ENCODE measurements at regions not wholly inside any gene's neighbourhood (a gene's known extent, or its start where the extent isn't known, plus 50 kb on each side); places are given as distances from the start of the nearest gene placed in this dataset.

GRCh38 chr14:80415636-80416035 is 204.3 kb upstream of the DIO2 start:
- H3K4me1 ChIP-seq (ENCODE audit: control insufficient read depth, insufficient read depth, low read length), result no peaks in the 10 kb centered on the region
- H3K36me3 ChIP-seq (ENCODE audit: control insufficient read depth in 2 of 2, insufficient read depth in 2 of 2, low read length in 2 of 2), result no peaks in the 10 kb centered on the region
- H3K27ac ChIP-seq (ENCODE audit: low read length), result no peak overlapping the region
- H3K27me3 ChIP-seq (ENCODE audit: control insufficient read depth in 1 of 2, insufficient read depth in 2 of 2, low read length in 2 of 2), result no peaks in the 10 kb centered on the region
- no peak overlapping the region for H3K4me3 ChIP-seq (ENCODE audit: low read length in 2 of 2)
- H3K9ac ChIP-seq (ENCODE audit: low read length in 2 of 2), result no peak overlapping the region
- H3K9me3 ChIP-seq (ENCODE audit: control insufficient read depth in 2 of 2, low read length in 2 of 2), result no peaks in the 10 kb centered on the region

GRCh38 chr14:80414080-80414479 is 202.8 kb upstream of the DIO2 start:
- no peaks in the 10 kb centered on the region for H3K4me1 ChIP-seq (ENCODE audit: control insufficient read depth, insufficient read depth, low read length)
- no peaks in the 10 kb centered on the region for H3K9me3 ChIP-seq (ENCODE audit: control insufficient read depth in 2 of 2, low read length in 2 of 2)
- no peak overlapping the region for H3K9ac ChIP-seq (ENCODE audit: low read length in 2 of 2)
- H3K27ac ChIP-seq (ENCODE audit: low read length), result no peak overlapping the region
- no peaks in the 10 kb centered on the region for H3K27me3 ChIP-seq (ENCODE audit: control insufficient read depth in 1 of 2, insufficient read depth in 2 of 2, low read length in 2 of 2)
- no peaks in the 10 kb centered on the region for H3K36me3 ChIP-seq (ENCODE audit: control insufficient read depth in 2 of 2, insufficient read depth in 2 of 2, low read length in 2 of 2)
- no peak overlapping the region for H3K4me3 ChIP-seq (ENCODE audit: low read length in 2 of 2)

- no peak overlapping the region for H3K27ac ChIP-seq (ENCODE audit: low read length)
- no peaks in the 10 kb centered on the region for H3K4me1 ChIP-seq (ENCODE audit: control insufficient read depth, insufficient read depth, low read length)
- H3K27me3 ChIP-seq (ENCODE audit: control insufficient read depth in 1 of 2, insufficient read depth in 2 of 2, low read length in 2 of 2), result no peaks in the 10 kb centered on the region
- no peaks in the 10 kb centered on the region for H3K36me3 ChIP-seq (ENCODE audit: control insufficient read depth in 2 of 2, insufficient read depth in 2 of 2, low read length in 2 of 2)
- H3K4me3 ChIP-seq (ENCODE audit: low read length in 2 of 2), result no peak overlapping the region
- no peaks in the 10 kb centered on the region for H3K9me3 ChIP-seq (ENCODE audit: control insufficient read depth in 2 of 2, low read length in 2 of 2)
- no peak overlapping the region for H3K9ac ChIP-seq (ENCODE audit: low read length in 2 of 2)
Observed at GRCh38 chr14:80404413-80404812, 193.1 kb upstream of the DIO2 start.

- H3K36me3 ChIP-seq (ENCODE audit: control insufficient read depth in 2 of 2, insufficient read depth in 2 of 2, low read length in 2 of 2), result no peaks in the 10 kb centered on the region
- no peak overlapping the region for H3K27ac ChIP-seq (ENCODE audit: low read length)
- H3K9ac ChIP-seq (ENCODE audit: low read length in 2 of 2), result no peak overlapping the region
- H3K4me3 ChIP-seq (ENCODE audit: low read length in 2 of 2), result no peak overlapping the region
- no peaks in the 10 kb centered on the region for H3K4me1 ChIP-seq (ENCODE audit: control insufficient read depth, insufficient read depth, low read length)
- H3K27me3 ChIP-seq (ENCODE audit: control insufficient read depth in 1 of 2, insufficient read depth in 2 of 2, low read length in 2 of 2), result no peaks in the 10 kb centered on the region
- no peaks in the 10 kb centered on the region for H3K9me3 ChIP-seq (ENCODE audit: control insufficient read depth in 2 of 2, low read length in 2 of 2)
Observed at GRCh38 chr14:80403036-80403435, 191.7 kb upstream of the DIO2 start.

GRCh38 chr14:80395031-80395430 is 183.7 kb upstream of the DIO2 start:
- Histone ChIP-seq H3K4me1 (ENCODE audit: control insufficient read depth, insufficient read depth, low read length) (no peaks in the 10 kb centered on the region), H3K9ac (ENCODE audit: low read length in 2 of 2) (no peak overlapping the region), H3K36me3 (ENCODE audit: control insufficient read depth in 2 of 2, insufficient read depth in 2 of 2, low read length in 2 of 2) (no peaks in the 10 kb centered on the region), H3K27ac (ENCODE audit: low read length) (no peak overlapping the region), H3K9me3 (ENCODE audit: control insufficient read depth in 2 of 2, low read length in 2 of 2) (no peaks in the 10 kb centered on the region), H3K4me3 (ENCODE audit: low read length in 2 of 2) (no peak overlapping the region), H3K27me3 (ENCODE audit: control insufficient read depth in 1 of 2, insufficient read depth in 2 of 2, low read length in 2 of 2) (no peaks in the 10 kb centered on the region)

GRCh38 chr14:80393766-80394165 is 182.5 kb upstream of the DIO2 start:
- H3K27me3 ChIP-seq (ENCODE audit: control insufficient read depth in 1 of 2, insufficient read depth in 2 of 2, low read length in 2 of 2), result no peaks in the 10 kb centered on the region
- H3K4me1 ChIP-seq (ENCODE audit: control insufficient read depth, insufficient read depth, low read length), result no peaks in the 10 kb centered on the region
- no peaks in the 10 kb centered on the region for H3K36me3 ChIP-seq (ENCODE audit: control insufficient read depth in 2 of 2, insufficient read depth in 2 of 2, low read length in 2 of 2)
- no peaks in the 10 kb centered on the region for H3K9me3 ChIP-seq (ENCODE audit: control insufficient read depth in 2 of 2, low read length in 2 of 2)
- no peak overlapping the region for H3K9ac ChIP-seq (ENCODE audit: low read length in 2 of 2)
- no peak overlapping the region for H3K27ac ChIP-seq (ENCODE audit: low read length)
- H3K4me3 ChIP-seq (ENCODE audit: low read length in 2 of 2), result no peak overlapping the region

GRCh38 chr14:80390906-80391305 is 179.6 kb upstream of the DIO2 start:
- Histone ChIP-seq H3K4me1 (ENCODE audit: control insufficient read depth, insufficient read depth, low read length) (no peaks in the 10 kb centered on the region), H3K27me3 (ENCODE audit: control insufficient read depth in 1 of 2, insufficient read depth in 2 of 2, low read length in 2 of 2) (no peaks in the 10 kb centered on the region), H3K27ac (ENCODE audit: low read length) (no peak overlapping the region), H3K4me3 (ENCODE audit: low read length in 2 of 2) (no peak overlapping the region), H3K9me3 (ENCODE audit: control insufficient read depth in 2 of 2, low read length in 2 of 2) (no peaks in the 10 kb centered on the region), H3K9ac (ENCODE audit: low read length in 2 of 2) (no peak overlapping the region), H3K36me3 (ENCODE audit: control insufficient read depth in 2 of 2, insufficient read depth in 2 of 2, low read length in 2 of 2) (no peaks in the 10 kb centered on the region)

GRCh38 chr14:80388980-80389711 is 177.8 kb upstream of the DIO2 start:
- Histone ChIP-seq H3K9ac (ENCODE audit: low read length in 2 of 2) (no peak overlapping the region), H3K4me3 (ENCODE audit: low read length in 2 of 2) (no peak overlapping the region), H3K4me1 (ENCODE audit: control insufficient read depth, insufficient read depth, low read length) (no peaks in the 10 kb centered on the region), H3K36me3 (ENCODE audit: control insufficient read depth in 2 of 2, insufficient read depth in 2 of 2, low read length in 2 of 2) (no peaks in the 10 kb centered on the region), H3K27ac (ENCODE audit: low read length) (no peak overlapping the region), H3K9me3 (ENCODE audit: control insufficient read depth in 2 of 2, low read length in 2 of 2) (no peaks in the 10 kb centered on the region), H3K27me3 (ENCODE audit: control insufficient read depth in 1 of 2, insufficient read depth in 2 of 2, low read length in 2 of 2) (no peaks in the 10 kb centered on the region)

- Histone ChIP-seq H3K27me3 (ENCODE audit: control insufficient read depth in 1 of 2, insufficient read depth in 2 of 2, low read length in 2 of 2) (no peaks in the 10 kb centered on the region), H3K9me3 (ENCODE audit: control insufficient read depth in 2 of 2, low read length in 2 of 2) (no peaks in the 10 kb centered on the region), H3K4me3 (ENCODE audit: low read length in 2 of 2) (peak overlapping the region in 1 of 2 donors; percentile 1), H3K27ac (ENCODE audit: low read length) (no peak overlapping the region), H3K4me1 (ENCODE audit: control insufficient read depth, insufficient read depth, low read length) (no peaks in the 10 kb centered on the region), H3K36me3 (ENCODE audit: control insufficient read depth in 2 of 2, insufficient read depth in 2 of 2, low read length in 2 of 2) (no peaks in the 10 kb centered on the region), H3K9ac (ENCODE audit: low read length in 2 of 2) (no peak overlapping the region)
Observed at GRCh38 chr14:80387563-80387981, 176.3 kb upstream of the DIO2 start.

- Histone ChIP-seq H3K4me3 (ENCODE audit: low read length in 2 of 2) (no peak overlapping the region), H3K27me3 (ENCODE audit: control insufficient read depth in 1 of 2, insufficient read depth in 2 of 2, low read length in 2 of 2) (no peaks in the 10 kb centered on the region), H3K9me3 (ENCODE audit: control insufficient read depth in 2 of 2, low read length in 2 of 2) (no peaks in the 10 kb centered on the region), H3K36me3 (ENCODE audit: control insufficient read depth in 2 of 2, insufficient read depth in 2 of 2, low read length in 2 of 2) (no peaks in the 10 kb centered on the region), H3K4me1 (ENCODE audit: control insufficient read depth, insufficient read depth, low read length) (no peaks in the 10 kb centered on the region), H3K27ac (ENCODE audit: low read length) (no peak overlapping the region), H3K9ac (ENCODE audit: low read length in 2 of 2) (no peak overlapping the region)
Observed at GRCh38 chr14:80385336-80385735, 174.0 kb upstream of the DIO2 start.

GRCh38 chr14:80383223-80383622 is 171.9 kb upstream of the DIO2 start:
- Histone ChIP-seq H3K4me3 (ENCODE audit: low read length in 2 of 2) (no peak overlapping the region), H3K27ac (ENCODE audit: low read length) (no peak overlapping the region), H3K9ac (ENCODE audit: low read length in 2 of 2) (no peak overlapping the region), H3K27me3 (ENCODE audit: control insufficient read depth in 1 of 2, insufficient read depth in 2 of 2, low read length in 2 of 2) (no peaks in the 10 kb centered on the region), H3K9me3 (ENCODE audit: control insufficient read depth in 2 of 2, low read length in 2 of 2) (no peaks in the 10 kb centered on the region), H3K36me3 (ENCODE audit: control insufficient read depth in 2 of 2, insufficient read depth in 2 of 2, low read length in 2 of 2) (no peaks in the 10 kb centered on the region), H3K4me1 (ENCODE audit: control insufficient read depth, insufficient read depth, low read length) (no peaks in the 10 kb centered on the region)
